H1 (cell line): ENCODE measurements at regions not wholly inside any gene's neighbourhood (a gene's known extent, or its start where the extent isn't known, plus 50 kb on each side); places are given as distances from the start of the nearest gene placed in this dataset.

Source experiments
- CTCF ChIA-PET: fragments of 300-600 bp; sonication (Branson Sonifier 250); formaldehyde crosslinking; loops from one replicate; lab custom pipeline; 2021; ENCODE audit not compliant: partially characterized antibody; lab: Charles Lee
- POLR2A ChIA-PET: fragments of 300-600 bp; sonication (Branson Sonifier 250); formaldehyde crosslinking; loops from one replicate; lab custom pipeline; 2021; ENCODE audit warnings: inconsistent platforms; ENCODE audit not compliant: partially characterized antibody; lab: Charles Lee
- DNase-seq, 2 experiments: peaks; one replicate each; pipeline versions ENCODE4 v3.0.0 to v3.0.0-alpha.2; 2010 to 2022; ENCODE audit warnings: low spot score in 2 of 2, low read depth in 1 of 2, mixed read lengths in 1 of 2
- FAIRE-seq: peaks from 2 replicates; lab custom pipeline; 2011; peaks lifted over from hg19 to GRCh38; lab: Jason Lieb, UNC
- H2AFZ ChIP-seq: 2 replicates; pipeline ENCODE4 v1.8.1; 2012; ENCODE audit warnings: low read length, inconsistent platforms
- H2AK5ac ChIP-seq: 2 replicates; pipeline ENCODE4 v1.6.1; 2013; ENCODE audit warnings: low read depth, low read length
- H2BK120ac ChIP-seq: replicated peaks from 2 replicates; pipeline ENCODE3; 2013; ENCODE audit warnings: low read depth, low read length, inconsistent platforms
- H2BK12ac ChIP-seq: 2 replicates; pipeline ENCODE4 v1.6.1; 2013; ENCODE audit warnings: low read depth, low read length
- H2BK15ac ChIP-seq: 2 replicates; pipeline ENCODE4 v1.6.1; 2013; ENCODE audit warnings: low read length
- H2BK20ac ChIP-seq: 2 replicates; pipeline ENCODE4 v1.6.1; 2013; ENCODE audit warnings: low read length
- H2BK5ac ChIP-seq: 2 replicates; pipeline ENCODE4 v1.6.1; 2013; ENCODE audit warnings: low read depth, low read length
- H3K14ac ChIP-seq: 2 replicates; pipeline ENCODE4 v1.6.1; 2013; ENCODE audit warnings: inconsistent platforms; ENCODE audit not compliant: insufficient read length
- H3K18ac ChIP-seq: 2 replicates; pipeline ENCODE4 v1.6.1; 2013; ENCODE audit warnings: low read length; ENCODE audit errors: extremely low read depth
- H3K23ac ChIP-seq: 2 replicates; pipeline ENCODE4 v1.6.1; 2013; ENCODE audit warnings: inconsistent platforms; ENCODE audit not compliant: insufficient read length
- H3K23me2 ChIP-seq: 2 replicates; pipeline ENCODE4 v1.6.1; 2013; ENCODE audit warnings: low read depth, low read length
- H3K27ac ChIP-seq: 2 replicates; pipeline ENCODE4 v1.6.1; 2011; ENCODE audit warnings: low read depth, low read length, inconsistent platforms
- H3K27me3 ChIP-seq, 4 experiments: replicated peaks in 1 of 4; 1 replicate in 1 of 4; 2 replicates in 3 of 4; pipeline versions ENCODE4 v1.6.1 to v1.8.1; 2011 to 2013; ENCODE audit warnings: low read length in 3 of 4, mild to moderate bottlenecking in 3 of 4, inconsistent platforms in 2 of 4, mixed read lengths in 2 of 4, moderate library complexity in 1 of 4; ENCODE audit not compliant: control insufficient read depth in 3 of 4, insufficient read depth in 3 of 4; ENCODE audit errors: extremely low read depth in 1 of 4
- H3K36me3 ChIP-seq, 4 experiments: 2 replicates each; pipeline versions ENCODE4 v1.6.1 to v1.8.1; 2011 to 2013; ENCODE audit warnings: mild to moderate bottlenecking in 4 of 4, low read length in 3 of 4, moderate library complexity in 2 of 4, control low read depth in 1 of 4, inconsistent platforms in 1 of 4; ENCODE audit not compliant: insufficient read depth in 4 of 4, control insufficient read depth in 2 of 4
- H3K4ac ChIP-seq: replicated peaks from 2 replicates; pipeline ENCODE3; 2013; ENCODE audit warnings: low read length, low read depth, mixed read lengths, inconsistent platforms; ENCODE audit not compliant: insufficient read length
- H3K4me1 ChIP-seq, 4 experiments: replicated peaks in 1 of 4; 1 replicate in 1 of 4; 2 replicates in 3 of 4; pipeline versions ENCODE4 v1.6.1 to v1.8.1; 2011 to 2013; ENCODE audit warnings: low read length in 3 of 4, inconsistent platforms in 2 of 4, mixed read lengths in 1 of 4; ENCODE audit not compliant: insufficient read depth in 4 of 4, control insufficient read depth in 3 of 4
- H3K4me2 ChIP-seq, 2 experiments: 2 replicates each; pipeline versions ENCODE4 v1.6.1 to v1.8.1; 2011 to 2013; ENCODE audit warnings: low read depth in 2 of 2, low read length in 2 of 2, control low read depth in 1 of 2, inconsistent platforms in 1 of 2, mild to moderate bottlenecking in 1 of 2; ENCODE audit not compliant: insufficient read depth in 1 of 2
- H3K4me3 ChIP-seq, 4 experiments: fragments of 200-600, 300-600 bp in 1 of 4; sonication (generic), shearing (Covaris generic), sonication (Bioruptor Twin) in 1 of 4; 2 replicates each; pipeline versions ENCODE4 v1.5.1 to v1.8.1; 2011 to 2016; ENCODE audit warnings: low read length in 4 of 4, low read depth in 3 of 4, control low read depth in 2 of 4, inconsistent platforms in 2 of 4, mild to moderate bottlenecking in 2 of 4, mixed read lengths in 1 of 4, moderate library complexity in 1 of 4; ENCODE audit not compliant: insufficient read depth in 2 of 4; ENCODE audit errors: extremely low read depth in 1 of 4
- H3K56ac ChIP-seq: replicated peaks from 2 replicates; pipeline ENCODE3; 2013; ENCODE audit warnings: low read depth, mild to moderate bottlenecking, mixed read lengths, low read length, inconsistent platforms; ENCODE audit not compliant: insufficient read length
- H3K79me1 ChIP-seq: 2 replicates; pipeline ENCODE4 v1.6.1; 2013; ENCODE audit warnings: low read depth, low read length, control low read depth
- H3K79me2 ChIP-seq, 2 experiments: 2 replicates each; pipeline versions ENCODE4 v1.6.1 to v1.8.1; 2012 to 2013; ENCODE audit warnings: low read length in 2 of 2, mild to moderate bottlenecking in 2 of 2, inconsistent platforms in 1 of 2; ENCODE audit not compliant: insufficient read depth in 2 of 2, control insufficient read depth in 1 of 2
- H3K9ac ChIP-seq, 4 experiments: replicated peaks in 1 of 4; 1 replicate in 1 of 4; 2 replicates in 3 of 4; pipeline versions ENCODE4 v1.6.1 to v1.8.1; 2011 to 2013; ENCODE audit warnings: low read depth in 3 of 4, low read length in 3 of 4, control low read depth in 2 of 4, mild to moderate bottlenecking in 2 of 4, moderate library complexity in 2 of 4, inconsistent platforms in 1 of 4; ENCODE audit errors: extremely low read depth in 1 of 4
- H3K9me3 ChIP-seq, 2 experiments: 2 replicates each; pipeline versions ENCODE4 v1.6.1 to v1.8.1; 2012 to 2013; ENCODE audit warnings: mild to moderate bottlenecking in 2 of 2, moderate library complexity in 2 of 2, control low read depth in 1 of 2, inconsistent platforms in 1 of 2, low read depth in 1 of 2, low read length in 1 of 2, mixed read lengths in 1 of 2; ENCODE audit not compliant: insufficient read depth in 2 of 2
- H4K20me1 ChIP-seq, 2 experiments: replicated peaks in 1 of 2; 2 replicates each; pipeline versions ENCODE3 to v1.8.1; 2011 to 2013; ENCODE audit warnings: inconsistent platforms in 2 of 2, low read length in 2 of 2, mild to moderate bottlenecking in 1 of 2; ENCODE audit not compliant: insufficient read depth in 2 of 2, control insufficient read depth in 1 of 2
- H4K5ac ChIP-seq: 2 replicates; pipeline ENCODE4 v1.6.1; 2013; ENCODE audit warnings: low read length, low read depth, mixed read lengths, inconsistent platforms; ENCODE audit not compliant: insufficient read length
- H4K8ac ChIP-seq: 2 replicates; pipeline ENCODE4 v1.8.0; 2013; ENCODE audit warnings: mild to moderate bottlenecking, moderate library complexity, low read length, inconsistent platforms; ENCODE audit not compliant: insufficient read depth; ENCODE audit errors: extremely low read depth
- H4K91ac ChIP-seq: replicated peaks from 2 replicates; pipeline ENCODE3; 2013; ENCODE audit warnings: low read length, mixed read lengths, inconsistent platforms; ENCODE audit not compliant: insufficient read length
- CREB1 ChIP-seq: IDR thresholded peaks from 2 replicates; pipeline ENCODE4 v1.6.1; 2012; ENCODE audit warnings: inconsistent platforms
- FOSL1 ChIP-seq: IDR thresholded peaks from 2 replicates; pipeline ENCODE4 v1.6.1; 2011; ENCODE audit warnings: mild to moderate bottlenecking, low read depth, low read length, moderate library complexity; ENCODE audit not compliant: insufficient read depth
- KDM4A ChIP-seq: IDR thresholded peaks from one replicate; pipeline ENCODE4 v1.7.1; 2012; ENCODE audit warnings: low read depth, mild to moderate bottlenecking, moderate library complexity, low read length, inconsistent platforms; ENCODE audit not compliant: severe bottlenecking
- RBBP5 ChIP-seq: IDR thresholded peaks from 2 replicates; pipeline ENCODE4 v1.7.1; 2012; ENCODE audit warnings: low read depth, mild to moderate bottlenecking, inconsistent platforms, low read length, moderate library complexity, borderline replicate concordance
- SAP30 ChIP-seq: fragments of 300-600 bp; sonication (generic); IDR thresholded peaks from 2 replicates; pipeline ENCODE4 v1.7.1; 2012; ENCODE audit warnings: low read length, moderate library complexity, mild to moderate bottlenecking, inconsistent platforms; ENCODE audit not compliant: insufficient read depth, insufficient replicate concordance
- SP4 ChIP-seq: IDR thresholded peaks from 2 replicates; pipeline ENCODE4 v1.6.1; 2012; ENCODE audit warnings: low read length, inconsistent platforms
- SRF ChIP-seq: IDR thresholded peaks from 2 replicates; pipeline ENCODE4 v1.6.1; 2011; ENCODE audit warnings: mild to moderate bottlenecking, low read depth, low read length, moderate library complexity
- TAF7 ChIP-seq: optimal IDR thresholded peaks from 2 replicates; pipeline ENCODE3; 2011; ENCODE audit warnings: low read depth, mild to moderate bottlenecking, inconsistent platforms, low read length, moderate library complexity, borderline replicate concordance
- TCF12 ChIP-seq: IDR thresholded peaks from 2 replicates; pipeline ENCODE4 v1.6.1; 2011; ENCODE audit warnings: low read depth, mild to moderate bottlenecking, low read length
- WGBS, 2 experiments: shearing (Covaris generic) in 1 of 2; methylation state at CpG; one replicate each; pipeline versions ENCODE4 v1.1.6 to v1.1.7; 2013 to 2015; ENCODE audit warnings: low lambda C conversion rate in 2 of 2, mixed read lengths in 2 of 2, inconsistent platforms in 1 of 2, low coverage in 1 of 2, missing lambda C conversion rate in 1 of 2; ENCODE audit not compliant: insufficient replicate concordance in 2 of 2, insufficient coverage in 1 of 2, insufficient read length in 1 of 2; ENCODE audit errors: extremely low coverage in 1 of 2, missing lambda C conversion rate in 1 of 2; 5-methylcytosine and 5-hydroxymethylcytosine counted together
- TF ChIP-seq, protein P1 (sequence below): IDR thresholded peaks from 2 replicates; pipeline ENCODE4 v1.6.1; 2011; ENCODE audit warnings: low read depth, mild to moderate bottlenecking, low read length; ENCODE audit not compliant: insufficient read depth

DNA sequence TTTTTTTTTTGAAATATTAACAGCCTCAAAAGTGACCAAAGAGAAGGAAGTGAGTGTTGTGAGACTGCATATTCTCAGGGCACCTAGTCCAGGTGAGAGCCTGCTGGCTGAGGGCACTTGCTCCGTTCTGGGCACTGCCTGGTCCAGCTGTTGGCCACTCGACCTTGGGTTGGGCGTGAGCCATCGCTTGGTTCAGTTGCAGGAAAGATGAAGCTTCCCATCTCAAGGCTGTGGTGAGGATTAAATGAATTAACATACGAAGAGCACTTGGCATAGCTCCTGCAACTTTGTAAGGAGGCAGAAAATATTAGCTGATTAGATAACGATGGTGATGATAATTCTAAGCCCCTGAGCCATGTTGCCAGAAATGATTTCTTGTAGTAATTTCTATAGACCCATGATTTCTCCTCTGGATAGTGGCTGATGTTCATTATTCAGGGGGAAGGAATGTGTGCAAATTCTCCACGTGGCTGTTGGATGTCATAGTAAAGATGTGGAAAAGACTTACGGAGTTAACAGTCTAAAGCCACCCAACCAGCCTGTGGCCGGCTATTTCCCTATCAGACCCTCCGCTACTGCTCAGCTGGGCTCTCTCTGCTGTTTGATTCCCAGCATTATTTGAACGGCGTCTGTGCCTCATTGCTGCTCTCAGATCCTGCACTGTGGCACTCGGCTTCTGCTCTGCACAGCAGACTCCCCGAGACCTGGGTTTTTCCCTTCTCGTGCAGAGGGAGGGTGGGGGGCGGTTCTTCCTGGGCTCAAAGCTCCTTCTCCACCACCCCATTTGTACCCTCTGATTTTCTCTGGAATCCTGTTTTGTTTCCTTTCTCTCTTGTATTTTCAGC lies 221.1 kb downstream of the GALR1 start:
- Histone ChIP-seq H2BK5ac (no peak overlapping the region), H4K8ac (no peak overlapping the region), H3K4me3 (no peak overlapping the region), H2BK15ac (no peak overlapping the region), H3K27ac (no peak overlapping the region), H3K4me2 (no peak overlapping the region), H2BK120ac (no peak overlapping the region), H3K14ac (no peak overlapping the region), H3K23me2 (no peaks in the 10 kb centered on the region), H4K5ac (no peak overlapping the region), H2BK12ac (no peak overlapping the region), H3K27me3 (no peaks in the 10 kb centered on the region), H3K4ac (no peak overlapping the region), H4K91ac (no peak overlapping the region), H2AK5ac (no peak overlapping the region), H3K9ac (no peak overlapping the region; a peak in 2 of 7 replicates), H3K23ac (no peak overlapping the region), H3K79me1 (no peaks in the 10 kb centered on the region), H4K20me1 (no peaks in the 10 kb centered on the region), H3K4me1 (peaks cover 0 to 10% (median 5%) of the 10 kb centered on the region in 4 experiments; a peak in 4 of 7 replicates), H3K18ac (no peak overlapping the region), H3K36me3 (no peaks in the 10 kb centered on the region), H3K9me3 (no peaks in the 10 kb centered on the region), H2AFZ (no peak overlapping the region), H3K79me2 (no peaks in the 10 kb centered on the region), H3K56ac (no peak overlapping the region), H2BK20ac (no peak overlapping the region)
- WGBS, 2 experiments, result 82% methylated on average over 16 of the region's 16 CpGs; no CpG with 5 or more reads in 1 of the 2 experiments
- FAIRE-seq (no peak), DNase-seq (no peak)
- ChIA-PET POLR2A (interaction anchor here (0.5 to 0.6 kb wide), 2 partner anchors 41 to 628 kb away, joined by 3 read pairs; no protein-coding TSS in a partner anchor), CTCF (interaction anchor here (1.1 to 1.2 kb wide), 2 partner anchors 12 to 14 kb away, joined by 3 read pairs; no protein-coding TSS in a partner anchor)
- no peak for TF ChIP-seq SAP30
- no peak for TF ChIP-seq CREB1
- no peak for TF ChIP-seq TCF12
- no peak for TF ChIP-seq TAF7
- TF ChIP-seq, protein P1, sequence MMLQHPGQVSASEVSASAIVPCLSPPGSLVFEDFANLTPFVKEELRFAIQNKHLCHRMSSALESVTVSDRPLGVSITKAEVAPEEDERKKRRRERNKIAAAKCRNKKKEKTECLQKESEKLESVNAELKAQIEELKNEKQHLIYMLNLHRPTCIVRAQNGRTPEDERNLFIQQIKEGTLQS, result no peak
- no peak for TF ChIP-seq RBBP5
- no peak for TF ChIP-seq SP4
- no peak for TF ChIP-seq KDM4A
- TF ChIP-seq SRF, result no peak
- no peak for TF ChIP-seq FOSL1
